ENCODE measurements at regions not wholly inside any gene's neighbourhood (a gene's known extent, or its start where the extent isn't known, plus 50 kb on each side); places are given as distances from the start of the nearest gene placed in this dataset.

- intact Hi-C loops (cut with DNase I): no loop called here
- Histone ChIP-seq H3K4me1 (ENCODE audit: control insufficient read depth in 1 of 2, insufficient read depth in 2 of 2, low read length in 2 of 2) (no peaks in the 10 kb centered on the region), H3K27ac (ENCODE audit: low read depth in 1 of 2, low read length in 2 of 2) (no peak overlapping the region), H3K4me3 (ENCODE audit: low read length in 2 of 2) (no peak overlapping the region), H3K27me3 (ENCODE audit: control insufficient read depth in 1 of 2, insufficient read depth in 2 of 2, low read length in 1 of 2) (no peaks in the 10 kb centered on the region), H3K36me3 (ENCODE audit: control insufficient read depth in 1 of 2, insufficient read depth in 2 of 2, low read length in 1 of 2) (no peaks in the 10 kb centered on the region), H3K9me3 (ENCODE audit: control insufficient read depth, low read length) (no peaks in the 10 kb centered on the region)
- DNase-seq: no peak
- 85 to 86% methylated on average over 5 of the region's 5 CpGs for WGBS, 2 donors
- ATAC-seq (ENCODE audit: low FRiP score): no peak
Observed at GRCh38 chr5:152907488-152908245, 502.6 kb upstream of the NMUR2 start.

- Histone ChIP-seq H3K27ac (ENCODE audit: low read depth in 1 of 2, low read length in 2 of 2) (no peak overlapping the region), H3K4me1 (ENCODE audit: control insufficient read depth in 1 of 2, insufficient read depth in 2 of 2, low read length in 2 of 2) (no peaks in the 10 kb centered on the region), H3K9me3 (ENCODE audit: control insufficient read depth, low read length) (no peaks in the 10 kb centered on the region), H3K36me3 (ENCODE audit: control insufficient read depth in 1 of 2, insufficient read depth in 2 of 2, low read length in 1 of 2) (no peaks in the 10 kb centered on the region), H3K27me3 (ENCODE audit: control insufficient read depth in 1 of 2, insufficient read depth in 2 of 2, low read length in 1 of 2) (no peaks in the 10 kb centered on the region), H3K4me3 (ENCODE audit: low read length in 2 of 2) (no peak overlapping the region)
- WGBS, 2 donors: 66% methylated on average over 4 of the region's 4 CpGs
- DNase-seq: no peak
- intact Hi-C loops (cut with DNase I): no loop called here
- ATAC-seq (ENCODE audit: low FRiP score): no peak
Observed at GRCh38 chr5:152912924-152913323, 507.8 kb upstream of the NMUR2 start.

GRCh38 chr5:152932621-152933020 lies 527.5 kb upstream of the NMUR2 start:
- ATAC-seq (ENCODE audit: low FRiP score) (no peak), DNase-seq (no peak)
- Histone ChIP-seq H3K4me1 (ENCODE audit: control insufficient read depth in 1 of 2, insufficient read depth in 2 of 2, low read length in 2 of 2) (no peaks in the 10 kb centered on the region), H3K27me3 (ENCODE audit: control insufficient read depth in 1 of 2, insufficient read depth in 2 of 2, low read length in 1 of 2) (no peaks in the 10 kb centered on the region), H3K9me3 (ENCODE audit: control insufficient read depth, low read length) (peaks cover 2% of the 10 kb centered on the region), H3K27ac (ENCODE audit: low read depth in 1 of 2, low read length in 2 of 2) (no peak overlapping the region), H3K4me3 (ENCODE audit: low read length in 2 of 2) (no peak overlapping the region), H3K36me3 (ENCODE audit: control insufficient read depth in 1 of 2, insufficient read depth in 2 of 2, low read length in 1 of 2) (no peaks in the 10 kb centered on the region)
- intact Hi-C loops (cut with DNase I): no loop called here

- ATAC-seq (ENCODE audit: low FRiP score): no peak
Observed at GRCh38 chr5:152933056-152933455, 528.0 kb upstream of the NMUR2 start.

GRCh38 chr5:152938630-152939029 lies 533.6 kb upstream of the NMUR2 start:
- intact Hi-C loops (cut with DNase I): no loop called here
- H3K4me3 ChIP-seq (ENCODE audit: low read length in 2 of 2): no peak overlapping the region
- DNase-seq (no peak), ATAC-seq (ENCODE audit: low FRiP score) (no peak)
- WGBS, 2 donors: 83 to 84% methylated on average over 1 of the region's 1 CpG
- H3K9me3 ChIP-seq (ENCODE audit: control insufficient read depth, low read length): peaks cover 2% of the 10 kb centered on the region
- no peaks in the 10 kb centered on the region for H3K36me3 ChIP-seq (ENCODE audit: control insufficient read depth in 1 of 2, insufficient read depth in 2 of 2, low read length in 1 of 2)
- no peak overlapping the region for H3K27ac ChIP-seq (ENCODE audit: low read depth in 1 of 2, low read length in 2 of 2)
- no peaks in the 10 kb centered on the region for H3K4me1 ChIP-seq (ENCODE audit: control insufficient read depth in 1 of 2, insufficient read depth in 2 of 2, low read length in 2 of 2)
- peaks cover 0 to 1% of the 10 kb centered on the region in 2 donors for H3K27me3 ChIP-seq (ENCODE audit: control insufficient read depth in 1 of 2, insufficient read depth in 2 of 2, low read length in 1 of 2)

More at GRCh38 chr5:152933056-152933455, 528.0 kb upstream of the NMUR2 start:
- Histone ChIP-seq H3K4me1 (ENCODE audit: control insufficient read depth in 1 of 2, insufficient read depth in 2 of 2, low read length in 2 of 2) (no peaks in the 10 kb centered on the region), H3K4me3 (ENCODE audit: low read length in 2 of 2) (no peak overlapping the region), H3K27me3 (ENCODE audit: control insufficient read depth in 1 of 2, insufficient read depth in 2 of 2, low read length in 1 of 2) (no peaks in the 10 kb centered on the region), H3K36me3 (ENCODE audit: control insufficient read depth in 1 of 2, insufficient read depth in 2 of 2, low read length in 1 of 2) (no peaks in the 10 kb centered on the region), H3K9me3 (ENCODE audit: control insufficient read depth, low read length) (peaks cover 2% of the 10 kb centered on the region), H3K27ac (ENCODE audit: low read depth in 1 of 2, low read length in 2 of 2) (no peak overlapping the region)
- DNase-seq: no peak
- WGBS, 2 donors: 70 to 73% methylated on average over 2 of the region's 2 CpGs
- intact Hi-C loops (cut with DNase I): no loop called here

DNA sequence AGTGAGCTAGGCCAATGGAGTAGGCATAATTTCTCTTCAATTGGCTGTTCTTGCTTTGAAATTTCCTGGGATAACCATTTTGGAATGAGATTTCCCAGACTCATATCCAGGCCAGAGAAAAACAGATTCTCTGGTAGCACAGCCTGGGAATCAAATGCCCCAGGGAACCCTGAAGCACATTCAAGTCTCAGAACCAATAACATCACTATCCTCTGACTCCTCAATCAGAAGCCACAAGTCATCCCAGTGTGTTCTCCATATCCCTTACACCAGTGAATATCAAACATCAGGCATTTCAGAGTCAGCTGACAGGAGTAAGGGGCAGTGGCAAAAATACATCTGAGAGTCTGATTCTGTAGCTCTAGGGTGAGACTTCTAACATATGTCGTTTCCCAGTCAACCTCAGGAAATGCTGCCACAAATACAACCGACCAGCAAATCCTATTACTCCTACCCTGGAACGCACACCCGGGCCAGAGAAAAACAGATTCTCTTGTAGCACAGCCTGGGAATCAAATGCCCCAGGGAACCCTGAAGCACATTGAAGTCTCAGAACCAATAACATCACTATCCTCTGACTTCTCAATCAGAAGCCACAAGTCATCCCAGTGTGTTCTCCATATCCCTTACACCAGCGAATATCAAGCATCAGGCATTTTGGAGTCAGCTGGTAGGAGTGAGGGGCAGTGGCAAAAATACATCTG lies 537.7 kb upstream of the NMUR2 start:
- no peak overlapping the region for H3K4me3 ChIP-seq (ENCODE audit: low read length in 2 of 2)
- H3K36me3 ChIP-seq (ENCODE audit: control insufficient read depth in 1 of 2, insufficient read depth in 2 of 2, low read length in 1 of 2): no peaks in the 10 kb centered on the region
- H3K4me1 ChIP-seq (ENCODE audit: control insufficient read depth in 1 of 2, insufficient read depth in 2 of 2, low read length in 2 of 2): no peaks in the 10 kb centered on the region
- ATAC-seq (ENCODE audit: low FRiP score) (no peak), DNase-seq (no peak)
- H3K27me3 ChIP-seq (ENCODE audit: control insufficient read depth in 1 of 2, insufficient read depth in 2 of 2, low read length in 1 of 2): peaks cover 0 to 1% of the 10 kb centered on the region in 2 donors
- 59 to 63% methylated on average over 5 of the region's 5 CpGs for WGBS, 2 donors
- intact Hi-C loops (cut with DNase I): no loop called here
- no peak overlapping the region for H3K27ac ChIP-seq (ENCODE audit: low read depth in 1 of 2, low read length in 2 of 2)
- H3K9me3 ChIP-seq (ENCODE audit: control insufficient read depth, low read length): no peaks in the 10 kb centered on the region

DNA sequence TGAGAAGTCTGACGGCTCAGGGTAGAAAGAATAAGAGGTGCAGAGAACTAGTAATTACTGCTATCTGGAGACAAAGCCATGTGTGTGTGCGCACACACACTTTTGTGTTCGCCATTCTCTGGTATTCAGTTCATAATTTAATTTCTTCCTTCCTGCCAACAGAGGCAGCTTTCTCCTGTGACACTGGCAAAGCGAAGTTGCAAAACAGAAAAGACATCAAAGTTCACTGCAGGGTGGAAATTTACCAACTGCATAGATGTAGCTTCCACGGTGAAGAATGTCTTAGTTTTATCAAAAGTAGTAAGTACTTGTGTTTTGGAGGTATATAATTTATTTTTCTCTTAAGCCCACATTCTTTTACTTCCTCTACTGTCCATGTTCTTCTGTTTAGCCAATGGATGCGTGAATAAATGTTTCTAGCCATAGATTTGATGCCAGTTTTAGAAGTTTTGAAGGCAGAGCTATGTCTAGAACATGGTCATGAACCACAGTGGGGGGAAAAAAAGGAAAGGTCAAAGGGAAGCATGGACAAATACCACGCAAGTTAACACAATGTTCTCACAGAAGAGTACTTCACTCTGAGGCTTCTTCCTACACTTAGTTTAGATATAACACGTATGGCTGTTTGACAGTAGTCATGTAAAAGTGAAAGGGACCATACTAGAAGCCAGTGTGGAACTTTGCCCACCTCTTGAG lies 536.5 kb upstream of the GRIA1 start:
- H3K27ac ChIP-seq (ENCODE audit: low read depth in 1 of 2, low read length in 2 of 2): no peak overlapping the region
- ATAC-seq (ENCODE audit: low FRiP score) (no peak), DNase-seq (no peak)
- H3K9me3 ChIP-seq (ENCODE audit: control insufficient read depth, low read length): no peaks in the 10 kb centered on the region
- H3K27me3 ChIP-seq (ENCODE audit: control insufficient read depth in 1 of 2, insufficient read depth in 2 of 2, low read length in 1 of 2): no peaks in the 10 kb centered on the region
- no peak overlapping the region for H3K4me3 ChIP-seq (ENCODE audit: low read length in 2 of 2)
- H3K4me1 ChIP-seq (ENCODE audit: control insufficient read depth in 1 of 2, insufficient read depth in 2 of 2, low read length in 2 of 2): no peaks in the 10 kb centered on the region
- intact Hi-C loops (cut with DNase I): no loop called here
- 77 to 85% methylated on average over 8 of the region's 8 CpGs for WGBS, 2 donors
- no peaks in the 10 kb centered on the region for H3K36me3 ChIP-seq (ENCODE audit: control insufficient read depth in 1 of 2, insufficient read depth in 2 of 2, low read length in 1 of 2)

DNA sequence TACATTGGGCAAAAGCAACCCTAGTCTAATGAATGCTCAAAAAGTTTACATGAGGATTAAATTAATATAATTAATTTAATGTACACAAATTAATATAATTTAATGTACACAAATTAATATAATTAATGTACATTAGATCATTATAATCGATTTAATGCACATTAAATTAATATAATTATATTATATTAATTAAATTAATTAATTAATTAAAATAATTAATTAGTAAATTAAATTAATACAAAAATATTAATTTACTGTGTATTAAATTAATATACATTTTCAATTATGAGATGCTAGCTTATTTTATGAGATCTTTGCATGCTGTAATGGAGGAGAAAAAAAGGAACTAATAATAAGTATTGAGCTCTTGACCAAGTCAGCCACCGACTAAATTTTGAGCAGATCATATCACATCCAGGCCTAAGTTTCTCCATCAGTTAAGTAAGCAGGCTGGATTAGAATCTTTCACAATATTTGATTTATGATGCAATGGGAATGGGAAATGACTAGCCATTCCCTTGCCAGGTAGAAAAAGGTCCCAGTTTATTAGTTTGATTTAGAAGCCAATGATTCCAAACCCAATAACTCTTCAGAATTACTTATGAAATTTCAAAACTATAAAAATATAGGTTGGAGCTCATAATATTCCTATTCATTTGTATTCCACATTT lies 533.4 kb upstream of the GRIA1 start:
- no peak for ATAC-seq (ENCODE audit: low FRiP score)

More for the DNA sequence above, 533.4 kb upstream of the GRIA1 start:
- H3K9me3 ChIP-seq (ENCODE audit: control insufficient read depth, low read length): no peaks in the 10 kb centered on the region
- no peaks in the 10 kb centered on the region for H3K27me3 ChIP-seq (ENCODE audit: control insufficient read depth in 1 of 2, insufficient read depth in 2 of 2, low read length in 1 of 2)
- H3K4me1 ChIP-seq (ENCODE audit: control insufficient read depth in 1 of 2, insufficient read depth in 2 of 2, low read length in 2 of 2): no peaks in the 10 kb centered on the region
- WGBS, 2 donors: 71 to 78% methylated on average over 2 of the region's 2 CpGs
- intact Hi-C loops (cut with DNase I): no loop called here
- H3K27ac ChIP-seq (ENCODE audit: low read depth in 1 of 2, low read length in 2 of 2): no peak overlapping the region
- H3K36me3 ChIP-seq (ENCODE audit: control insufficient read depth in 1 of 2, insufficient read depth in 2 of 2, low read length in 1 of 2): no peaks in the 10 kb centered on the region
- DNase-seq: no peak
- no peak overlapping the region for H3K4me3 ChIP-seq (ENCODE audit: low read length in 2 of 2)
